Activated T-cell treated with anti-CD3 and anti-CD28 coated beads for 4 hours (primary cell): ENCODE measurements at regions not wholly inside any gene's neighbourhood (a gene's known extent, or its start where the extent isn't known, plus 50 kb on each side); places are given as distances from the start of the nearest gene placed in this dataset.

ENCODE experiments used
- DNase-seq: peaks from one replicate; pipeline ENCODE4 v3.0.0-alpha.2; 2020

DNA sequence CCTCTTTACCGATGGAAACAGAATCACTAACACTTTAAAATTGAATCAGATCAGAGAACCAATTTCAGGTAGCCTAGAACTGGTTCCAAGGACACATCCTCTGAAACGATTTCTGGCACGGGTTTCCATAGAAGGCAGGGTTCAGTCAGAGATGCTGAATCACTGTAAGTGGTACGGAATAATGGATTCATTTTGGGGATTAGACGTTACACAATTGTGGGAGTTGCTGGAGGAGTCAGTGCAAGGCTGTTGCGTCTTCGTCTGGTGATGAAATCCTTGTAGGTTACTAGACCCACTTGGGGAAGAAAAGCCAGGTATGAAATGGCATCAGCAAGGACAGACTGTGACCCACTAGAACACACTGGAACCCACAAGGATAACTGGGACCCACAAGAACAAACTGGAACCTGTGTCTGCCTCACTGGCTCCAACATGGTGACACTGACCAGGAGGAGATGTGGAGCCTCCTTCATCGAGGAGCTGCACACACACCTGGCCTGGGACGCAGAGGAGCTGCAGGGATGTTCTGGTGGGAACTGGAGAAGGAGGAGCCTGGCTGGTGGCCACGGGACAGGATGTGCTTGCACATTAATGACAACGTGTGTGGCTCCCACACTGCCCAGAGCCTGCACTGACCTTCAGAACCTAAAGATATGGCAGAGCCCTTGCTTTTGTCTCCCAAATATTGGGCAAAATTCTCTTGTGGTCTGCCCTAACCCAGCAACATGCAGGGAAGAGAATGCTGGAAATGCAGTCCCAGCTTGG is 105.1 kb downstream of the TRAPPC11 start:
- no peak for DNase-seq

DNA sequence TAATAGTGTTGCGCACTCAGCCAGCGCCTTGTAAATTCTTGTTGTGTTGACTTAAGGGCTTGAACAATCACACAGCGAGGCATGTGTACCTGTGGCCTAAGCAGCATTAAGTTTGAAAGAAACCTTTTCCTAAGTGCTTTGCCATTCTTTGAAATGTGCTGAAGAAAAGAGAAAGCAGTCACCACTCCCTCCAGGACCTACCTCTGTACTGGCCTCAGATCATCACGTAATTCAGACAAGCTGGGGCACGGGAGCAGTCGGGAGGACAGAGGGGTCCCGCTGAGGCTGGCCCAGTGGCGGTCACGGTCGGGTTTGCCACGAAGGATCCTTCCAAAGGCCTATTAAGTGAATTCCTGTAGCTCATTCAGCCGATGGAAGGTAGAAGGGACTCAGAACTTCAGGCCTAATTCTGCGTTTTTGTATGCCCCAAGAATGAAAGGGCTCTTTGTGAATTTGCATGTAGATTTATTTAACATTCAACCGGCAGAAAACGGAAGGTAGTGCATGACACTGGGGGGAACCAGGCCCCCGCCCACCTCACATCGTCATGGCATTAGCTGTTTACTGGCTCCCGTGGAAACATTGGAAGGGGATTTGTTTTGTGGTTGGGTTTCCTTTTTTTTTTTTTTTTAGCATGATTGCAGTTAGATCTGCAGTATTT is 106.3 kb downstream of the TRAPPC11 start:
- no peak for DNase-seq

DNA sequence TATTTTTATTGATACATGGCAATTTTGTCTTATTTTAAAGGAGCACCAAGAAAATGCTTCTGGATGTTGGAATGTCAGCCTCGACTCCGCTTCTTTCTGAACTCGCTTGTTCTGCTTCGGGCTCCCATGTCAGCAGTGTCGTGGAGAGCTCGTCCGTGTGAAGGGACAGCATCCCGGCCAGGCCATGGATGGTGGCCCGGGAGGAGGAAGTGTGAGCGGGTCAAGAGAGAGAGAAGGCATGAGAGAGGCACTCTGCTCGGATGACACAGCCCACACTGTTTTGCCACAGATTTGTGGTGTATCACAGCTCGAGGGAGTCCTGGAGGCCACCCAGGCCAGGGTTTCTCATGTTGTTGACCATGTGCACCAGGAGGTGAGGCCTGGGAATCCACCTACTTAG is 107.0 kb downstream of the TRAPPC11 start:
- DNase-seq, result no peak

DNA sequence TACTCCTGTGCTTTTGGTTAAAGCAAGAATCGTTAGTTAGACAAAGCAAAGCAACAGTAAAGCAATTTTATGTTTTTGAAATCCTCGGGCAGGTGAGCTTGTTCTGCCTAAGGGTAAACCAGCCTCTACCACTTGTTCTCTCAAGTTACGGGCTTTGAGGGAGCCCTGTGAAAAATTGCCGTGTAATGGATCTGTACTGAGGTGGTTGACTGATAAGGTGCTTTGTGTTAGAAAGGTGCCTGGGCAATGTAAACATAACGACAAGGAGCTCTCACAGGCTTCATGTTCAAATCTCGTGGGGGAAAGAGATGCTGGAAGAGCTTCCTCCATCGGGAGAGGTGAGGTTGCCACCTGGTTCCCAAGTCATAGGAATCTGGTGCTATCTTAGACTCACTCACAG is 111.8 kb downstream of the TRAPPC11 start:
- no peak for DNase-seq

DNA sequence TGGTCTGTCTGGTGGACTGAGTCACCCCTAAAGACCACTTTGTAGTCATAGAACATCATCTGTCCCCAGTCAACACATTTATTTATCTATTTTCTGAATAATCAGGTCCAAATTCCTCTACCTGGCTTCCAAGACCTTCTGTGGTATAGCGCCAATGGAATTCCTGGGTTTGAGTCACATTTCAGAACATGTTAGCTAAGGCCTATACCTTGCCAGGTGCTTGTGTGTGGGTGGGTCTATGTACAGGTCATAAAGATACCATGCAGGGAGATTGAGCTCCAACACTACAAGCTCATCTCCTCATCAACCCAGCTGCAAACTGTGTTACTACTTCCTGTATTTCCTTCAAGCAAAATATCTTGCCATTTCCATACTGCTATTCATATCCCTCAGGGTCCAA is 113.3 kb downstream of the TRAPPC11 start:
- DNase-seq, result no peak

DNA sequence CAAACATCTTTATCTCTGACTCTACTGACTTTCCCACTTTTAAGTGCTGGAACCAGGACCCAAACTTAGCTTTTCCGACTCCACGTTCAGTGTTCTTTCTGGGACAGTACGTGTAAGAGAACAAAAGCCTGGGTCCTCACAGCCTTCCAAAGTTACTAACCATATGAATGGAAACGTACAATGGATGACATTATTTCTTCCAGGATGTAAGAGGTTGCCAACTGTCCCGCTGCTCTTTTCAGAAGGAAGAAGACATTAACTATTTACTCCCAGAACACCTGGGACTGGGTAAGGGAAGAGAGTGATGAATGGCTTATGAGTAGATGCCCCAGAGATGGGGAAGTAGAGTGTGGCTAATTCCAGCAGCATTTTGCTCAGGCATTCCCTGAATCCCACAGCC is 114.7 kb downstream of the TRAPPC11 start:
- no peak for DNase-seq

DNA sequence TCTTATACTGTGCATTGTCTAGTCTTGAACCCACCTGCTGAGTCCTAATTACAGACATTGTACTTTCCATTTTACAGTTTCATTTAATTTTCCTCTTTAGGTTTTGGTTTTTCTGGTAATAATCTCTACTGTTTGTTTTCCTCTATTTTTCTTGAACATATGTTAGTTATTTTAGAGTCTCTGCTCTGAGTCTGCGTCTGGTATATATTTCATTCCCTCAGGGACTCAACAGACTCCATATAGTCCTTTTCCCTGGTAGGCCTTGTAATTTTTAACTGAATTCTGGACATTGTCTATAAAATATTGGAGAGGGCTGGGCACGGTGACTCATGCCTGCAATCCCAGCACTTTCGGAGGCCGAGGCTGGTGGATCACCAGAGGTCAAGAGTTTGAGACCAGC is 121.8 kb upstream of the STOX2 start:
- no peak for DNase-seq

DNA sequence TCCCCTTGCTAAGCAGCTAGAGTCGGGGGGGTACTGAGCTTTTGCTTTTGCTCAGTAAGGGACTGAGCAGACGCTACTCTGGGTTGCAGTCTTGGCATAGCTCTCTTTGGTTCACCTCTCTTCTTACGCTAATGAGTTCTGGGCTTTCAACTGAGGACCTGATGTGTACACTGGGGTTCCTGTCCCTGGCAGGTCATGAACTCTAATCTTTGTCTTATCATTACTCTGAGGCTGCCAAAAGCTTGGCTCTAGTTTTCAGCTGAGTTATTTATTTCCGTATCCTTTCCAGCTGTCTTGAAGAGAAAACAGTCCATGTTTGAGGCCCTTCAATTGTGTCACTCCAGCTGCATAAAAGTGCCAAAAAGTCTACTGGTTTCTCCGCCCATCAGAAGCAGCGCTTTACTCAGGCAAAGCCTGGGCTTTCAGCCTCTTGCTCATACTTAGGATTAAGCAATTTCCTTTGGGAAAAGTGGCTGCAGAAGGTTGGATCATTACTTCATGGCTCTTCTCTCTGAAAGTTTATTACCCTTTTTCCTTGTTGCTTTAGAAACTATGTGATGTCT is 121.0 kb upstream of the STOX2 start:
- DNase-seq, result no peak

DNA sequence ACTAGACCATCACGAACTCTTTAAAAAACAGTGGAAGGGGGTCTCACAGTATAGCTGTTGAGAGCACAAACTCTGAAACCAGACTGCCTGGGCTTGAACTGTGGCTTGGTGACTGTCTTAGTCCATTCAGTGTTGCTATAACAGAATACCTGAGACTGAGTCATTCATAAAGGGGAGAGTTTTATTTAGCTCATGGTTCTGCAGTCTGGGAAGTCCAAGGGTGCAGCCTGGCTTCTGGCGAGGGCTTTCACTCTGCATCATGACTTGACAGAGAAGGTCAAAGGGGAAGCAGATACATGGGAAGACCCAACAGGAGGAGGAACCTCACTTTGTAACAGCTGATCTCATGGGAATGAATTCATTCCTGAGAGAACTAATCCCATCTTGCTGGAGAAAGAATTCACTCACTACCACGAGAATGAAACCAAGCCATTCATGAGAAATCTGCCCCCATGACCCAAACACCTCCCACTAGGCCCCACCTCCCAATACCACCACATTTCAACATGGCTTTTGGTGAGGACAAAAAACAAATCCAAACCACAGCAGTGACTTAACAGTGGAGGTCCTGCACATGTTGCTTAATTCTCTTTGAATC is 116.7 kb upstream of the STOX2 start:
- DNase-seq, result no peak

DNA sequence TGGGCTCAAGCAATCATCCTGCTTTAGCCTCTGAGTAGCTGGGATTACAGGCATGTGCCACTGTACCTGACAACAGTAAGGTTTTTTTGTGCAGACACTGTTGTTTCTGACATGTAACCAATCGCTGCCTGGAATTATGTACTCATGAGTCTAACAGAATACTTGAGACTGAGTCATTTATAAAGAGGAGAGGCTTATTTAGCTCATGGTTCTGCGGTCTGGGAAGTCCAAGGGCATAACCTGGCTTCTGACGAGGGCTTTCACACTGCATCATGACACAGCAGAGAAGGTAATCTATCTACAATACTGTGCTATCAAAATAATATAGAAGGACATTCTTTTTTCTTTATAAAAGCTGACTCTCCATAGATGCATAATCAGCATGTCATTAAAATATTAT is 115.5 kb upstream of the STOX2 start:
- no peak for DNase-seq

DNA sequence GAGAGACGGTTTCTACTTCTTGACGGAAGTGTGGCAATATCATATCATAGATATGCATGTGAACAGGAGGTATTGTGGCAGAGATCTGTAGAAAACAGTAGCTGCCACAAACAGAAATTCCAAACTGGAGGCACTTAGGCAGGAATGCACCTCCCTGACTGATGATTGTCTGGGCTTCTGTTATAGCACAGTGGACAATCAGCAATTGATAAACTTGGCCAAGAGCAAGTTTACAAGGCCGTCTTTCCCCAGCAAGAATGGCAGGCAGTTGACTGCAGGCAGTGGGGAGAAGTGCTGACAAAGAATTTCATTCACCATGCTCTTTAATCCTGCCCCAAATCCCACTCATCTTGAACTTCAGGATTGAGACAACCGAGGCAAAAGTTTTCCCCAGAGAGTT is 114.4 kb upstream of the STOX2 start:
- DNase-seq, result no peak

DNA sequence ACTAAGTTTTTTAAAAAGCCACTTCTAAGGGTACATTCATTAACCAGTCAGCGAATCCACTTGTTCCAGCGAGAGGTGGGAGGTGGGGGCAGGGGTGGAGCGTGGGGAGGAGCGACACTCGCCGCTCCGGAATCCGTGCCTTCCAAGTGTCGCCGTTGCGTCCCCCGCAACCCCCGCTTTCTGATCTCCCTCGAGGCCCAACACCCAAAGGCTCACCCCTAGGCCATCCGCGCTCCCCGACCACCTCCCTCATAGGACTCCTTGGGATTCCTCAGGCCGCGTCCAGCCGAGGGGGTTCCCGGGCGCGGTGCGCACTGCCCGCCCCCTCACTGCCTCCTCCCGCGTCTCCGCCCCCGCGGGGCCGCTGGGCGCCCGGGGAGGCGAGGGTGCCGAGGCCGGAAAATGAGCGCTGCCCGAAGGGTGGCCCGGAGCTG is 108.1 kb upstream of the STOX2 start:
- no peak for DNase-seq

DNA sequence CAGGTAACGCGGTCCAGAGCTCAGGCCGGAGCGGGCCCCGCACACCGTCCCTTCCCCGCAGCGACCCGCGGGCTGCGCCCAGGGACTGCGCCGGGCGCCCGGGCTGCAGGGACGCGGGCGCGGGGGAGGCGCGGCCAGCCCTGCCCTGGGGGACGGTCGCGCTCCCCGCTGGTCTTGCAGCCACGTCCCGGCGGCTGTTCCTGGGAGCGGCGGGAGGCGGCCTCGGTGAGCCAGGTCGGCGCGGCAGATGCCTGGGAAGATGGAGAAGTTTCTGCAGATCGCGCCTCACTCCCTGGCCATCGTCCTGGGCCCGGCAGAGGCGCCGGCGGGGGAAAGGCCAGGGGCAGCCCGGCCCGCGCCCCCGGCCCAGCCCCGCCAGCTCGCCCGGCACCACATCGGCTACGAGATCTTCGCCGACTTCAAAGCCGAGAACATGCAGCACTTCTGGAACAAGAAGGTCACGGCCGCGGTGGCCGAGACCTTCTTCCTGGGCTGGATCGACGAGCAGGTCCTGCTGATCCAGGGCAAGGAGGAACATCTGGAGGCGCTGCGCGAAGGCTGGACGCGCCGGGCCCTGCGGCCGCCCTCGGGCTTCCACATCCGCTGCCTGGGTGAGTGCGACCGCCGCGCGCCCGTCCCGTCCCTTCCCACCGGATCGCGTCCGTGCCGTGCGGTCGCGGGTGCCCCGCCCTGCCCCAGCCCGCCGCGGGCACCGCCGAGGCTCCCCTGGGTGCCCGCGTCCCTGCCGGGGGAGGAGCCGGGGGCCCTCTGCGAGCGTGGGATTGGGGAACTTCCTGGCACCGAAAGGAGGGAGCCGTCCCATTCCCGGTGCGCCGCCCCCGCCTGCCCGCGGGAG is 107.4 kb upstream of the STOX2 start:
- DNase-seq, result no peak

DNA sequence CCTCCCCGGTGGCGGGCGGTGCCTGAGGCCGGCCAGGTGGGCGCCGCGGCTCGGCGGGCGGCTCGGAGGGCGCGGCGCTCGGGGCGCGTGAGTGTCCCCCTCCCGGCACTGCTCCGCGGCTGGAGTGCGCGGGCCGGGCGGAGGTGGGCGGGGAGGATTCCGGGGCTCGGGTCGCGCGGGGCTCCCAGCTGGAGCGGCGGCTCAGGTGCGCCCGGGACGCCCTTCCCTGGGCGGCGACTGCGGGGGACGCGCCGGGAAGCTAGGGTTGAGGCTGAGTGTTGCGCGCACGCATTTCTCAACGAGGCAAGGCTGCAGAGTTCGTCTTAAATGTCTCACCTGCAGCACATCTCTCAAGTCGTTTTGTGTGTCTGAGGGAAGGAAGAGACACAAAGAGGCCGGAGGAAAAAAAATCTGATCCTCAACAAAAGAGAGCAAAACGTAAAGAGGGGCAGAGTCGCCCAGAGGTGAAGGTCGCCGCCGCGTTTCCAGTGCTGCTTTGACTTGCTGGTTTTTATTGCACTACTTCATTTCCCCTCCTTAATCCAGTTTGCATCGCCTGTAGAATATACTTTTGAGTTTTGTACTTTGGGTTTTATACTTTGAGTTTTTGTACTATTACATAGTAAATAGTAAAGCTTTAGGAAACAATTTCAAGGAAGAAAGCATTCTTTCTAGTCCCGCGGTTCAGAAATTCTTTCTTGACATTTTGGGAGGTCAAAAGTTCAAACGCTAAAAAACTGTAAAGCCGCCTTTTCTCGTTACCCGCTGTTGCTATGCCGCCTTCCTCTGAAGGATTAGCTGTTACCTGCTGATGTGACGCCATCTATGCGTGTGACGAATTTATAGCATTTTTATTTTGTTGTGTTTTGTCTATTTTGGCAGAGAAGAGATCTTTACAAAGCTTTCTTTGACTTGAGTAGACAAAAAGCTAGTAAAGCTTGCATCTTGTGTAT is 106.5 kb upstream of the STOX2 start:
- no peak for DNase-seq

DNA sequence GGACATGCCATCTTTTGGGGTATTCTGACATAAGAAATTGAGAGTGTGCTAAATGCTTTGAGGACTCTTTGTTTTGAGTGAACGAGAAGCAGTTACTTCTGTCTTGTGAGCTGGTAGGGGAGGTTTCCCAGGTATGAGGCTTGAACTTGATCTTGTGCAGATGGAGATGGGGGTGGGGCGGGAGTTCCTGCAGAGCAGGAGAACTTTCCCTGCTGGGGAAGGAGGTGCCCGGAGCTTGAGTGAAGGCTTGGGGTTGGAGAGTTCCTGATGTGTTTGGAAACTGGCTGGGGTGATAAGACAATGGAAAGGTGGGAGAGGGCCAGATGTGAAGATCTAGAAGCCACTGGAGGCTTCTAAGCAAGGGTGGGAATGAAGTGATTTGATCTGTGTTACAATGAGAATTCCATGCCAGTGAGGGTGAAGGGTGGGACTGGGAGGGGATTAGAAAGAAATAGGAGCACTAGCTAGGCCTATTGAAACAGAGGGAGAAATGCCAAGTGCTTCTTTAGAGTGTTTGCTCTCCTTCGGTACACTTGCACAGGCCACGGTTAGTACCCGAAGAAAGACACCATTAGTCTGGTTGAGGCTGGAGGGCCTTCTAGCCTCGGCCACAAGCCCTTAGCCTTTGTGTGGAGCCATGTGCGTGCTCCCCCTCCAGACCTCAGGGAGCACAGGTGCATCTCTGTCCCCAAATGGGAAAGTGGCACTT is 103.5 kb upstream of the STOX2 start:
- DNase-seq, result no peak

DNA sequence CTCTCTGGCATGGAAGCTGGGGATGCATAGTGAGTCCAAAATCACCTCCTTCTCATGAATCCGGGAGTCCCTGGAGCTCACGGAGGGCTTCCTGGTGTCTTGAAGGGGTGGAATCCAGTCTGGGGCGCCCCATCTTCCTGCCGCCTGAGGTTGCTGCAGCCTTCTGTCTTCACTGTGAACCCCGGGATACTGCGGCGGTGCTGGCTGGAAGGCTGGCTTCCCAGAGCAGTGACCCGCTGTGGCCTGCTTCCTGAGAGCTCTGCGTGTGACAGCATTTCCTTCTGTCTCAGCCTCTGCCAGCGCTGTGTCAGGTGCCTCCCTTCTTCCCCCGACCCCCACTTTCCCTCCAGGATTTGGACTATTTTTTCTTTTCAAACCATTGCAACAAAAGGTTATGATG is 98.8 kb upstream of the STOX2 start:
- DNase-seq, result no peak

DNA sequence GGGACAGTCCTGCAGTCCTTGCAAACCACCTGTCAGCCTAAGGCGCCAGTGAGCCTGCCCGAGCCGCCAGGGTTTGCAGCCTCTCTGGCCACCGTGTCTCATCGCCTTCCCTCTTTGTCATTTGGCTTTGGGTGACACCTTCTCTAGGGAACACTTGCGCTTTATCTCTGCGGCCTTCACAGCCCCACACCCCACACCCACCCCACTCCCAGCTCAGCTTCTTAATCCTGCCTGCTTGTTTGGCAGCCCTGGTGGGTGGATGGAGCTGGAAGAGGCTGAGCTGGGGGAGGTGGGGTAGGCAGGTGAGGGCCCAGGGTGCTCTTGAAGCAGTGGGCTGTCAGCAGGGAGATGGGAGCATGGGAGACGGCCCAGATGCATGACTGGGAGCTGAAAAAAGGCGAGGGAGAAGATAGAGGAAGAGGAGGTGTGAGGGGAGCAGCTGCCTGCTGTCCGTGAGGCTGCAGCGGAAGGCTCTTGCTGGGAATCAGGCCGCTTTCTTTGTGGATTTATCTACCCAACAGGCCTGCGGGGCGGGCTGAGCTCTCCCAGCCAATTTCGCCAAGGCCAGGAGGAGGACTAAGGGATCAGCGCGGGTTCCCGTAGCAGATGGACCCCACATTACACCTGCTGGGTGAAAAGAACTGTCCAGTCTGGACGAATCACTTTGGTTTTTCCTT is 97.5 kb upstream of the STOX2 start:
- DNase-seq, result no peak

DNA sequence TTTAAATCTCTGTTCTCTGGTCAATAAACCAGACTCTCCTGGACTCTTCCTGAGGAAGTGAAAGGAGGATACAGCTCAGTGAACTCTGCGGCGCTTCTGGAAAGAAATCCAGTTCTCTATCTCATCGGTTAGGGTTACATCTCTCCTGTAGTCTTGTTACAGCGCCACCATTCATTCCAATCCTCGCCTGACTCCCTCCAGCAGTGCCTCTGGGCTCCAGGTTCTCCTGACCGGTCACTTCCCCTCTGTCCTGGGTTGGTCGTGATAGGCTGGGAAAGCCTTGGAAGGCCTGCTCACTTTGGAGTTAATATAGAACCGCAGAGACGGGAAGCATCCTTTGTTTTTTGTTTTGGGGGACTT is 97.0 kb upstream of the STOX2 start:
- no peak for DNase-seq

DNA sequence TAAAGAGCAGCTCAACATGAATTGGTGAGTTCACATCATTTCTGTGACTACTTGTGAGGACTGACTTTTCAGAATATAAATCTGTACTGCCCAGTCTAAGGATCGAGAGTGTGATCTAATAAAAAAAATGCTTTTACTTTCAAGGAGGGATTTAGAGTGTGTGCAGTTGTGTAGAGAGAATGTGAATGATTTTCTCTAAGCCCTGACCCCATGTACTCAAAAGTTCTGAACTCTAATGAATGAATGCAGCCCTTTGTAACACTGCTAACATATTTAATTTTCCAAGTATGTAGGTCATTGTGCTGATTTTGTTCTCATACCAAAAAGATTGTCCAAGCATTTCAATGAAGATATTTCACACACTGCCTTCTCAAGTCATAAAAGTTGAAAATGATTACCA is 92.5 kb upstream of the STOX2 start:
- DNase-seq, result no peak

DNA sequence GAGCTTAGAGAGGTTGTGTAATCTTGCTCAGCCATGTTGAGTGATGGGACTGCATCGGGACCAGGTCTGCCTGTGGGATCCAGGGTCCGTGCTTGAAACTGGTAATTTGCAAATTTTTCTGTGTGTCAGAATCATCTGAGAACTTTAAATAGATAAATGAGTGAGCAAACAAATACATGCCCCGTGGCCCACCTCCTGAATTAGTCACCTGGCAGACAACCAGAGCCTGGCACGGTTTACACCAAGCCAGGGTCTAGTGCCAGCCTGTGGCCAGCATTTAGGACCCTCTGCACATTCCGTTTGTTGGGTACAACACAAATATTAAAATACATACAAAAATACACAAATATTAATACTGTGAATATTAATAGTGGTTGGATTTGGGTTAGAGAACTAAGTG is 90.6 kb upstream of the STOX2 start:
- DNase-seq, result no peak

DNA sequence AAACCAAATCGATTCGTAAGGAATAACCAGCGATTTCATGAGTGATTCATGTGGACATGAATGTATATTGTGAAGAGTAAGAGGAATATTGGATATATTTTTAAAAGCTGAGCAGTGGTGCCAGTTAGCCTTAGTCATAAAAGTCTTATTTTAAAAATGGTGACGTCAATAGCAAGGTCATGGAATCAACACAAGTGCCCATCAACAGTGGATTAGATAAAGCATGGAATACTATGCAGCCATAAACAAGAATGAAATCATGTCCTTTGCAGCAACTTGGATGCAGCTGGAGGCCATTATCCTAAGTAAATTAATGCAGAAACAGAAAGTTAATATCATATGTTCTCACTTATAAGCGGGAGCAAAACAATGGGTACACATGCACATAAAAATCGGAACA is 89.0 kb upstream of the STOX2 start:
- DNase-seq, result no peak
